ENCODE measurements at regions not wholly inside any gene's neighbourhood (a gene's known extent, or its start where the extent isn't known, plus 50 kb on each side); places are given as distances from the start of the nearest gene placed in this dataset.

- ATAC-seq (ENCODE audit: low FRiP score) (no peak), DNase-seq (ENCODE audit: low spot score) (no peak)
- TF ChIP-seq, protein P1, sequence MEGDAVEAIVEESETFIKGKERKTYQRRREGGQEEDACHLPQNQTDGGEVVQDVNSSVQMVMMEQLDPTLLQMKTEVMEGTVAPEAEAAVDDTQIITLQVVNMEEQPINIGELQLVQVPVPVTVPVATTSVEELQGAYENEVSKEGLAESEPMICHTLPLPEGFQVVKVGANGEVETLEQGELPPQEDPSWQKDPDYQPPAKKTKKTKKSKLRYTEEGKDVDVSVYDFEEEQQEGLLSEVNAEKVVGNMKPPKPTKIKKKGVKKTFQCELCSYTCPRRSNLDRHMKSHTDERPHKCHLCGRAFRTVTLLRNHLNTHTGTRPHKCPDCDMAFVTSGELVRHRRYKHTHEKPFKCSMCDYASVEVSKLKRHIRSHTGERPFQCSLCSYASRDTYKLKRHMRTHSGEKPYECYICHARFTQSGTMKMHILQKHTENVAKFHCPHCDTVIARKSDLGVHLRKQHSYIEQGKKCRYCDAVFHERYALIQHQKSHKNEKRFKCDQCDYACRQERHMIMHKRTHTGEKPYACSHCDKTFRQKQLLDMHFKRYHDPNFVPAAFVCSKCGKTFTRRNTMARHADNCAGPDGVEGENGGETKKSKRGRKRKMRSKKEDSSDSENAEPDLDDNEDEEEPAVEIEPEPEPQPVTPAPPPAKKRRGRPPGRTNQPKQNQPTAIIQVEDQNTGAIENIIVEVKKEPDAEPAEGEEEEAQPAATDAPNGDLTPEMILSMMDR (IDR thresholded peaks at IDR 0.05), result no peak
Observed at GRCh38 chr1:222279591-222279990, 268.3 kb downstream of the HHIPL2 start.

GRCh38 chr1:222278501-222278900 lies 269.4 kb downstream of the HHIPL2 start:
- TF ChIP-seq, protein P1 (IDR thresholded peaks at IDR 0.05), result no peak
- ATAC-seq (ENCODE audit: low FRiP score) (no peak), DNase-seq (ENCODE audit: low spot score) (no peak)

DNA sequence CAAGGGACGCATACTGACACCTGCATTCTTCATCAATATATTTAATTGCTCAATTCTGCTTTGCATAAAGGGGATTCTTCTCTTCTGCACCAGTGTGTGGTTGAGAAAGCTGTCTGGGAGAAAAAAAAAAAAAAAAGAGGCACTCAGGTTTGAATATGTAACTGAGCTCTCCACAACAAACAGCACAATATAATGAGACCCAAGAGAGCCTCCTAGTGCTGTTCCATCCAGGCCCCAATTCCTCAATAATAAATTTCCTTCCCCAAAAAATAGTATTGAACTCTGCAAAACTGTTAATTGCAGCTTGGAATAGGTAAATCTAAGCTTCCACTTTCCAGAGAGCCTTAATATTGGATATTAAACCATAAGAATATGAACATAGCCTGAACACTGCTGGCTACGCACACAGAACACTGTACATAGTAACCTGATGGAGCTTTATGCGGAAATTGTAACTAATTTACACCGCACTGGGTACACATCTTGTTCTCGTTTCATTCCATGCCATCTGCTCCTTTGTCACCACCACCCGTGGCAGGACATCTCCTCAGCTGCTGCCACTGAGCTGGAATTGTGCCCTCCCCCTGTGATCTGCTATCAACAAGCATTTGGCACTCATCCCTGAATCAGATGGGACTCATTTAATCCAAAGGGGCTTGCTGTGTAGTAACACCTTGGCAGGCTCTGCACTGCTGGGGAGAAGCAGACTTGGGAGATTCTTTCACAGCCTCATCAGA lies 272.0 kb downstream of the HHIPL2 start:
- TF ChIP-seq, protein P1 (IDR thresholded peaks at IDR 0.05), result no peak
- no peak for ATAC-seq (ENCODE audit: low FRiP score)
- no peak for DNase-seq (ENCODE audit: low spot score)

- DNase-seq (ENCODE audit: low spot score), result no peak
- TF ChIP-seq, protein P1 (IDR thresholded peaks at IDR 0.05), result no peak
- no peak for ATAC-seq (ENCODE audit: low FRiP score)
Observed at GRCh38 chr1:222275001-222275728, 272.7 kb downstream of the HHIPL2 start.

- TF ChIP-seq, protein P1 (IDR thresholded peaks at IDR 0.05), result no peak
- no peak for ATAC-seq (ENCODE audit: low FRiP score)
Observed at GRCh38 chr1:222266223-222267196, 281.4 kb downstream of the HHIPL2 start.

GRCh38 chr1:222263791-222264190 lies 284.1 kb downstream of the HHIPL2 start:
- TF ChIP-seq, protein P1 (IDR thresholded peaks at IDR 0.05), result no peak
- DNase-seq (ENCODE audit: low spot score), result no peak
- no peak for ATAC-seq (ENCODE audit: low FRiP score)

More at GRCh38 chr1:222266223-222267196, 281.4 kb downstream of the HHIPL2 start:
- DNase-seq (ENCODE audit: low spot score), result no peak

All from omental fat pad (tissue), 3 donors.